ENCODE measurements at regions not wholly inside any gene's neighbourhood (a gene's known extent, or its start where the extent isn't known, plus 50 kb on each side); places are given as distances from the start of the nearest gene placed in this dataset.
"Not testable (repeated sequence)": the region's sequence is repeated elsewhere in the genome, so short reads cannot be mapped to it uniquely, and the experiment has no call there.

GRCh38 chr5:30596495-30597064 lies 596.9 kb upstream of the CDH6 start:
- DNase-seq (ENCODE audit: low read depth) = no peak

GRCh38 chr5:30594331-30594730 lies 599.2 kb upstream of the CDH6 start:
- DNase-seq (ENCODE audit: low read depth) = no peak

- no peak for DNase-seq (ENCODE audit: low read depth)
Observed at GRCh38 chr5:30592833-30593232, 600.7 kb upstream of the CDH6 start.

- DNase-seq (ENCODE audit: low read depth) = no peak
Observed at GRCh38 chr5:30581198-30581935, 612.1 kb upstream of the CDH6 start.

- peak; percentile 1 for DNase-seq (ENCODE audit: low read depth)
Observed at GRCh38 chr5:30574761-30575160, 618.7 kb upstream of the CDH6 start.

GRCh38 chr5:30572279-30572678 lies 621.2 kb upstream of the CDH6 start:
- peak; percentile 4 for DNase-seq (ENCODE audit: low read depth)

- no peak for DNase-seq (ENCODE audit: low read depth)
Observed at GRCh38 chr5:30561771-30562170, 631.7 kb upstream of the CDH6 start.

GRCh38 chr5:30551618-30552017 lies 641.9 kb upstream of the CDH6 start:
- DNase-seq (ENCODE audit: low read depth) = no peak

- DNase-seq (ENCODE audit: low read depth) = no peak
Observed at GRCh38 chr5:30548580-30549305, 644.7 kb upstream of the CDH6 start.

GRCh38 chr5:30540150-30540549 lies 653.3 kb upstream of the CDH6 start:
- no peak for DNase-seq (ENCODE audit: low read depth)

GRCh38 chr5:30539004-30539634 lies 654.4 kb upstream of the CDH6 start:
- peak; percentile 65 for DNase-seq (ENCODE audit: low read depth)

GRCh38 chr5:30525353-30525752 lies 668.1 kb upstream of the CDH6 start:
- no peak for DNase-seq (ENCODE audit: low read depth)

- DNase-seq (ENCODE audit: low read depth) = no peak
Observed at GRCh38 chr5:30524428-30524827, 669.1 kb upstream of the CDH6 start.

- no peak for DNase-seq (ENCODE audit: low read depth)
Observed at GRCh38 chr5:30523061-30523460, 670.4 kb upstream of the CDH6 start.

- DNase-seq (ENCODE audit: low read depth) = peak; percentile 3
Observed at GRCh38 chr5:30505014-30505886, 688.2 kb upstream of the CDH6 start.

- peak; percentile 81 for DNase-seq (ENCODE audit: low read depth)
Observed at GRCh38 chr5:30502277-30502676, 691.2 kb upstream of the CDH6 start.

- no peak for DNase-seq (ENCODE audit: low read depth)
Observed at GRCh38 chr5:30501065-30501464, 692.4 kb upstream of the CDH6 start.

- DNase-seq (ENCODE audit: low read depth) = no peak
Observed at GRCh38 chr5:30500513-30500912, 693.0 kb upstream of the CDH6 start.

- no peak for DNase-seq (ENCODE audit: low read depth)
Observed at GRCh38 chr5:30499402-30499801, 694.1 kb upstream of the CDH6 start.

GRCh38 chr5:30498972-30499371 lies 694.5 kb upstream of the CDH6 start:
- DNase-seq (ENCODE audit: low read depth) = no peak

- not testable (repeated sequence) for DNase-seq (ENCODE audit: low read depth)
Observed at GRCh38 chr5:30498509-30498908, 695.0 kb upstream of the CDH6 start.

GRCh38 chr5:30494113-30494512 lies 699.4 kb upstream of the CDH6 start:
- not testable (repeated sequence) for DNase-seq (ENCODE audit: low read depth)

Measured in amniotic epithelial cell (primary cell).